Stimulated activated naive CD4-positive, alpha-beta T cell treated with Interleukin-2 at 50 U/mL for 16 hours (primary cell): ENCODE measurements at regions not wholly inside any gene's neighbourhood (a gene's known extent, or its start where the extent isn't known, plus 50 kb on each side); places are given as distances from the start of the nearest gene placed in this dataset.
A peak's percentile ranks its signal among the peaks of the same experiment; 100 is the strongest.

ENCODE experiments used
- DNase-seq: peaks from one replicate; lab custom pipeline; 2025; lab: John Stamatoyannopoulos, UW

GRCh38 chr9:36461323-36461722 is 61.3 kb upstream of the RNF38 start:
- DNase-seq, result no peak

DNA sequence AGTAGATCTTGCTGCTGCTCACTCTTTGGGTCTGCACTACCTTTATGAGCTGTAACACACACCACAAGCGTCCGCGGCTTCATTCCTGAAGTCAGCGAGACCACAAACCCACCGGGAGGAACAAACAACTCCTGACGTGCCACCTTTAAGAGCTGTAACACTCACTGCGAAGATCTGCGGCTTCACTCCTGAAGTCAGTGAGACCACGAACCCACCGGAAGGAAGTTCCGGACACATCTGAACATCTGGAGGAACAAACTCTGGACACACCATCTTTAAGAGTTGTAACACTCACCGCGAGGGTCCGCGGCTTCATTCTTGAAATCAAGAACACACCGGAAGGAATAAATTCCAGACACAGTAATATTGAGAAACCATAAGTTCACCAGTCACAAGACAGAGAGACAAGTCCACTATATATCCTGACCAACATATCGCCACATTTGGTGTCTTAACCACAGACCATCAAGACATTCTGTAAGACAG is 58.4 kb upstream of the RNF38 start:
- peak; percentile 56 for DNase-seq

- DNase-seq, result no peak
Measured at GRCh38 chr9:36457836-36458429, 57.9 kb upstream of the RNF38 start.

DNA sequence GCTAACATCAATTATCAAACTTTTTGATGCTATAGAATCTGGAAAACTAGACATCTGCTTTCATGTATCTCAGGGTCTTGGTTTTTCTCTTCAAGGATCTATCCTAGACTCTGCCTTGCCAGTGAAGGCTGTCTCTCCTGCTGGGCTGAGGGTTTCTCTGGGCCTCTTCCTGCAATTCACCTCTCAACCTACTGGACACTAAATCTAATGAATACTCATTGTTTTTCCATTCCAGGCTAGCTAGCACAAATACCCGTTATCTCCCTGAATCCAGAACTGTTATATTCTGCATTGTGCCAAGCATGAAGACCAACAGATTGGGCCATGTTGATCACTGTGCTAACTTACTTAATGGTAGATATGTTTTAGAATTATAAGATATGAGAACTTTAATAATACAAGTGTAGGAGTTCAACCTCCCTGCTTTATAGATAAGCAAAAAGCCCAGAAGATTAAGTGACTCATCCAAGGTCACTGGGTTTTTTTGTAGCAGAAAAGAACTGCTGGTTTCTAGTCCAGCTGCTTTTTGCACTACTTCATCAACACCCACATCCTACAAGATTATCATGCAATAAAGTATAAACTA is 56.5 kb upstream of the RNF38 start:
- DNase-seq, result no peak

DNA sequence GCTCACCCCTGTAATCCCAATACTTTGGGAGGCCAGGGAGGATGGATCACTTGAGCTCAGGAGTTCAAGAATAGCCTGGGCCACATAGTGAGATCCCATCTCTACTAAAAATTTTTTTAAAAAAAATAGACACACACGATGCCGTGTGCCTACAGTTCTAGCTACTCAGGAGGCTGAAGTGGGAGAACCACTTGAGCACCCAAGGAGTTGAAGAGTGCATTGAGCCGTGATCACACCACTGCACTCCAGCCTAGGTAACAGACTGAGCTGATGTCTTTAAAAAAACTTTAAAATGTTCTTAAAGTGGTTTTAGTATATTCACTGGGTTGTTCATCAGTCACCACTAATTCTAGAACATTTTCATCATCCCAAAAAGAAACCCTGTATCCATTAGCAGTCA is 51.9 kb upstream of the RNF38 start:
- no peak for DNase-seq

DNA sequence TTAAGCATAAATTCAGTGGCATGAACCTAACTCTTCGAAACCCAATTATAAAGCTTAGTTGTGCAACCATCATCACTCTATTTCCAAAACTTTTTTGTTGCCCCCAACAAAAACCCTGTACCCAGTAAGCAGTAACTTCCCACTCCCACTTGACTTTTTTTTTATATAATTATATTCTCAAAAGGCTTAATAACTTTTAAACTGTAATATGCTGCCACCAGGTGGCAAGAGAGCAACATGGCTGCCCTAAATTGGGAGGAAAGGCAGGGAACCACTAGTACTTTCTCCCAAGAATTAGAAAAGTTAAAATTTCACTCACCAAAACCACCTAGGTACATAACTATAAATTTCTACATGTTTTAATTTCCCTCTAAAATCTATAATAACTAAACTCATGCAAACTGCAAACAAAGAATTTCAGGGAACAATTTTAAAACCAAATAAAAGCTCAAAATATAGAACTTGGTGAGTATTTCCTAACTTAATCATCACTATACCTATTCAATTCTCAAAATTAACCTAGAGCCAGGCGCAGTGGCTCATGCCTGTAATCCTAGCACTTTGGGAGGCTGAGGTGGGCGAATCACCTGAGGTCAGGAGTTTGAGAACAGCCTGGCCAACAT is 50.2 kb upstream of the RNF38 start:
- DNase-seq, result no peak
